OCI-LY1 (cell line): ENCODE measurements at regions not wholly inside any gene's neighbourhood (a gene's known extent, or its start where the extent isn't known, plus 50 kb on each side); places are given as distances from the start of the nearest gene placed in this dataset.

ENCODE experiments used
- CTCF ChIP-seq: fragments of 200-600 bp; sonication (generic), shearing (Covaris generic); IDR thresholded peaks from 2 replicates; pipeline ENCODE4 v1.5.1; 2017; ENCODE audit warnings: mild to moderate bottlenecking, antibody characterized with exemption, low read length, moderate library complexity, mixed read lengths
- EZH2 ChIP-seq: fragments of 200-600 bp; sonication (generic), shearing (Covaris generic); IDR thresholded peaks from 2 replicates; pipeline ENCODE4 v1.8.0; 2017; ENCODE audit warnings: borderline replicate concordance, mixed run types, mild to moderate bottlenecking, antibody characterized with exemption, low read length, moderate library complexity, mixed read lengths

DNA sequence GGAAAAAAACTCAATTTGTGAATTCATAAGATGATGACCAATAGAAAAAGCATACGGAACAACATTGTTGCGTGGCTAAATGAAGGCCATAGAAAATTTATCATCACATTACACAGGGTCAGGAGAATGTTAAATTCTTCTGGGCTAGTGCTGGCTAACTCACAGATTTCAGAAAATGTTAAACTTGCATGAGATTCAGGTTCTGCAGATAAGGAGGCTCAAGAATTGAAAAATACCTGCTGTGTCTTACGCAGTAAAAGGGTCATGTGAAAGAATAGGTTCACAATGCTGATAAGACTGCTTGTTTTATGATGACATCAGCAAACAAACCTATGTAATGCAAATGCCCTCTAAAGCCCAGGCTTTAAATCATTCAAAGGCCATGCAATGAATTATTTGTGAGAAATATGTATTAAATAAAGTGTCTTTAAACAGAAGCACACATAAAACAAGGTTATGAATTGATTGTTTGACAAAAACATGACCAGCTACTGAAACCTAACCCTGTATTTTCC is 378.8 kb downstream of the USP25 start:
- TF ChIP-seq CTCF = no peak
- TF ChIP-seq EZH2 = no peak
